Loucy (cell line): ENCODE measurements at regions not wholly inside any gene's neighbourhood (a gene's known extent, or its start where the extent isn't known, plus 50 kb on each side); places are given as distances from the start of the nearest gene placed in this dataset.

Experiments used
- CTCF ChIP-seq: fragments of 200-600 bp; sonication (generic); conservative IDR thresholded peaks from 2 replicates; pipeline ENCODE4 v1.5.1; 2014; ENCODE audit warnings: mild to moderate bottlenecking, antibody characterized with exemption, low read length
- EZH2phosphoT487 ChIP-seq: fragments of 200-600 bp; IDR thresholded peaks from 2 replicates; pipeline ENCODE4 v1.6.1; 2018; ENCODE audit warnings: antibody characterized with exemption, mild to moderate bottlenecking, moderate library complexity, borderline replicate concordance

GRCh38 chr3:165918657-165918979, 81.4 kb upstream of the BCHE start:
- TF ChIP-seq CTCF (no peak), EZH2phosphoT487 (no peak)
